Hindlimb muscle (tissue), 1 donor: ENCODE measurements at regions not wholly inside any gene's neighbourhood (a gene's known extent, or its start where the extent isn't known, plus 50 kb on each side); places are given as distances from the start of the nearest gene placed in this dataset.

Experiments used
- DNase-seq: peaks from one replicate; pipeline ENCODE4 v3.0.0-alpha.2; 2013

- no peak for DNase-seq
Observed at GRCh38 chr10:35922876-35923600, 280.9 kb upstream of the FZD8 start.

DNA sequence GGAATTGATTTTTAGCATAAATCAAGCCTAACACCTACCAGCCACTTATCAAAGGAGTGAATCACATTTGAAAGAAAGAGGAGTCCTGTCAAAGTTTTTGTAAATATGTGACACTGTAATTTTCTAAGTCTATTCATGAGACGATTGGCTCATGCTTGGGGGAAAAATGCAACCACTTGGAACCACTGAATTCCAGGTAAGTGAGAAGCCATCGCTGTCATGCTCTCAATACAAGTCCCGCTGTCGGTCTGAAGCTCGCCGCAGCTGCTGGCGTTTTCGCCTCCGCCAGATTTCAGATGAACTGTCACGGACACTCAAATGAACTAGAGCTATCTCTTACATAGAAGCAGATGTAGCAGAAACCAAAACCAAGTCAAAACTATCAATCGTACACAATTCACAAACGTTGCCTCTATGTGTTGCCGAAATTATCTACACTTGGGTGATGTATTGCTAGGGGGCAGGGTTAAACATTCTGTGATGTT, 279.8 kb upstream of the FZD8 start:
- DNase-seq, result no peak

GRCh38 chr10:35916791-35917190, 274.7 kb upstream of the FZD8 start:
- no peak for DNase-seq

GRCh38 chr10:35913628-35914027, 271.5 kb upstream of the FZD8 start:
- no peak for DNase-seq

- DNase-seq, result no peak
Observed at GRCh38 chr10:35912615-35913569, 270.8 kb upstream of the FZD8 start.

- DNase-seq, result no peak
Observed at GRCh38 chr10:35911954-35912353, 269.9 kb upstream of the FZD8 start.

GRCh38 chr10:35911233-35911632, 269.1 kb upstream of the FZD8 start:
- no peak for DNase-seq

DNA sequence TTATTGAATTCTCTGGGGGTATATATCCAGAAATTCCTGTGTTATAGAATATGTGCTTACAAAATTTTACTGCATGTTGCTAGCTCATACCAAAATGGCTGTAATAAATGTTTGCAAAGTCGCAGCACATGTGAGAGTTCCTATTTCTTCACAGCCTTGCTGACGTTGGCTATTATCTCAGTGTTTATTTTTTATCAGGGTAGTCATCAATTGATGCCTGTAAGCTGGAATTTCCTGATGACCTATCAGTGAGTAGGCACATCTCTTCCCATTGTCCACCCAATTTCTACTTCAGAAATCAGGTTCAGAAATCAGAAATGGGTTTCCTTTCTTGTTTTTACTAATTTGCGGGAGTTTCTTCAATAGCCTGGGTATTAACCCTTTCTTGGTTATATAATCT, 268.1 kb upstream of the FZD8 start:
- no peak for DNase-seq

GRCh38 chr10:35909121-35909720, 267.1 kb upstream of the FZD8 start:
- no peak for DNase-seq

DNA sequence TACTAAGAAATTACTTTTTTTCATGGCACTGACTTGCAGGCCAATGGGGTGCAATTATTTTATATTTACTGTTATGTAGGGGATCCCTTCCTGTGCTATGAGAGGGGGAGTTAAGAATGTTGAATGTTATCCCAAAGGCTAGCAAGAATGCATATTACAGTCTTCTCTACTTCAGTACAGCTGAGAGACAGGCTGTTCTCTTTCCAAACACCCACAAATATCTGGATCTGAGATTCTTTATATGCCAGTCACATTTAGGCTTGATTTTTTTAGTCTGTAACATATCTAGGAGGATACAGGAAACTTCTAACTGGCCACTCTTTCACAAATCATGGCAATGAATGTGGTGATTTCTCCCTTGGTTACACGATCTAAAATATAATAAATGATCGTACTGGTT, 266.4 kb upstream of the FZD8 start:
- no peak for DNase-seq

DNA sequence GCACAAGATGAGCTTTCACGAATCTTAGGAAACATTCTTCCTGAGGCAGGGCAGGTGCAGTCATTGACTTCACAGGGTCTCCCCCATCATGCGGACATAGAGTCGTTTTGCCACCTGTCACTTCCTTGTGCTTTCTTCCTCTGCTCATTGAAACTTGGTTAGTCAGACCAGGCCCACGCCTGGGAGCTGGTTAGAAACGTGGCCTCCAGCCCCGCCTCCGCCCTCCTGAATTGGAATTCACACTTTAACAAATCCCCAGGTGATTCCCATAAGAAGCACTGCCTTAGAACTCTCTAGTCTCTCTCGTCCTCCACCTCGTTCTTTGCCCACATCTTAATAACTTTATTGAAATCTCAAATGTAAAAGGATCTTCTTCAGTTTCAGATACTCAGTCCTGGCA, 265.5 kb upstream of the FZD8 start:
- DNase-seq, result no peak

DNA sequence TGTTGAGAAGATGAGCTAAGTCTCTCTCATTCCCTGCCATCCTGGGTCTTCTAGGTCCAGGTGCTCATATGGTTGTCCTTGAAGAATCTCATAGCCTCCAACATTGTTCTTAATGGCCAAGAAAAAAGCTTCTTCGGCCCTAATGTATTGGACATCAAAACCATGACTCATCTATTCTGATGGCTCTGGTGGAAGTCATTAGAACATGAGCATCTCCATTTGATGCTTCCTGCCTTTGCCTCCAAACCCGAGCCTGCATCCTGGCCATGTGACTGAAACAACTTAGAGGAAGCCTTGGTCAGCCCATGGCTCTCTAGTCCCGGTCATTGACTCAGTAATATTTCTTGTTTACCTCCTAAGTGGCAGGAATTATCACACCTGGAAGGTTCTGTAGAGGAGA, 264.1 kb upstream of the FZD8 start:
- no peak for DNase-seq

DNA sequence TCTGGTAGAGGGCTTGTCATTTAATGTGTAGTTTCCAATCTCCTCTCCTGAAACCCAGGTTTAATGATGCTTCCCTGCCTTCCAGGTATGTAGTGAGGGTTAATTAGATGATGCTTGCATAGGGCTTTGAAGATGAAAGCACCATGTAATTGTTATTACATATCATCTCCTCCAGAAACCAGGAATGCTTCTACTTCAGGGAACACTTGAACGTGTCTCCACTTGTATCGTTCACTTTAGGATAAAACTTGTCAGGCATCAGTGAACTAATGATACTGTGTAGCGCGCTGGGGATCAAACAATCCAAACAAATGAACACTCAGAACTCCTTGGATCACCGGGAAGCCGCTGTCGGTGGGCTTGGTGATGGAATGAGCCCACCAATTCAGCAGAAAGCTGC, 260.9 kb upstream of the FZD8 start:
- DNase-seq, result no peak

- no peak for DNase-seq
Observed at GRCh38 chr10:35898716-35899440, 256.8 kb upstream of the FZD8 start.

DNA sequence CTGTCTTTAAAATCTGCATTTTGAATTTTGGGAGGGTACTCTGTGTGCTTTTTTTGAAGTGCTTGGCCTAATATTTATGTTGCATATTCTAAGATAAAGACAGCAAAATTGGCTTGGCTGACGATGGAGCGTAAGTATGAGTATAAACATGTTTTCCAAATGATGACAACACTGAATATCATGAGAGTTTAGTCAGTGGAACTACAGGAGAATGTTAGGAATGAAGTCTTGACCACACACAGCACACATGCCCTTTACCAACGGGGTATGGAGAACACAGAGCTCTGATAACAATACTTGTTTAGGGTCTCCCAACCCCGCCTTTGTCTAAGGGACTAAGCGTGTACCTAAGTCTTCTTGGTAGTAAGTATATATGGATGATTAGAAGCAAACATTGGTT, 253.9 kb upstream of the FZD8 start:
- DNase-seq, result no peak

DNA sequence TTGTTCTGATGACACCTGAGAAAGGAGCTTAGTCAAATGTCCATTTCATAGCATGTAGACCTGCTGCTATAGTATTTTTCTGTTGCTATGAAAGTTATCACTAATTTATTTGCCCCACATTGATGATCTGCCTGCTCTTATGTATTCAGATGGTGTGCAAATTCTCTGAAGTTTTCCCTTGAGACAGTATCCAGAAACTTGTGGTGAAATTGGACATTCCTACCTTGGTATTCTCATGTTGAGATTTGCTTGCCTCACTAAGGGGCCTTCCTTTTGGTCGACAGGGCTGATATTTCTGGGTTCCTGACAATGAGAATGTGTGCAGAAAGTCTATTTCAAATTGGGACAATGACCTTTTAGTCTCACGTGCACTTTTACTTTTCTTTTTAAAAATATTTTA, 253.2 kb upstream of the FZD8 start:
- DNase-seq, result no peak

DNA sequence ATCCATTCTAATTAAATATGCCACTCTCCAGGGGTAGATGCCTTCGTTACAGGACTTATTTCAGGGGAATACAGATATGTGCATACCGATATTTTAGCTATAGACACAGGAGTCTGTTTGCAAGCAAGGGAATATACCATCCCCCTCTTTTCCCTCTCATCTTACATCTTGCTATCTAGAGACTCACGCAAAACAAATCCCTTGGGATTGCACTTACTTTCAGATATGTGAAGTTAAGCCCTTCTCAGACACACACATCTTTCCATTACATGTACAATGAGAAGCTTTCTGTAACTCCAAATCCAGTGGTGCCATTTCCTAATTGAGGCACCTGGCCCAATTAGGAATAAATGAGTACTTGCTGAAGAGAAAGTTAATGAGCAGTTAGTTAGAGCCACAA, 250.4 kb upstream of the FZD8 start:
- no peak for DNase-seq

DNA sequence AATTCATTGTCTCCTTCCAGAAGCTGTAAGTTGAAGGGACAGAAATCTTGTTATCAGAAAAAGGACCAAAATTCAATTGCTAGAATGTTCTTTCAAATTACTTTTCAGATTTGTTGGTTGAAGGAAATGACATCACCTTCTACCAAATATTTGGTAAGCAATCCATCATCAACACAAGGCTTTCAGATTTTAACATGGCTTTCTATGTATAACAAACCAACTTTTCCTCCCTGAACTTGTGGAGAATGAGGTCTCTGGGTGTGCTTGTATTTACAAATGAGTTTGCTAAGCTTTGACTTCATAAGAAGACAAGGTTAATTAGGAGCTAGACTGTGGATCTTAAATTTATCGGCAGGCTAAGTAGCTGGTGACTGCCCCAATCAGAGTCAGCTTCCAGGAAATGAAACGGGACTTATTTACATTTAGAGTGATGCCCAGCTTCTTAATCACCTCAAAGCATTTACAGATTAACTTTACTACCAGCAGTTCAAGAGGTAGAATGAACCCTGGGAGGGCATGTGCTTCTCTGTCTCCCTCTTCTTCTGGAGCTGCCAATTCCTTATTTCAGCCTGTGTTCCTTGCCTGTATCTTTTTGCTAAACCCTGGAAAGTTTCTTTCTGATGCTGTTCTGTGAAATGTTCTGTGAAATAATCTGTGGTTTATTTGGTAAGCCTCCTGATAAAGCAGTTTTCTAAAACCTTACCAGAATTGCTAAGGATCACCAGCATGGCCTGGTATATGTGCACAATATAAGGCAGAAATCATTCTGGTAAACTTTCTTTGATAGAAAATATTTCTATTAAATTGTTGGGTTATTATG, 248.8 kb upstream of the FZD8 start:
- DNase-seq, result no peak

GRCh38 chr10:35889971-35890675, 248.0 kb upstream of the FZD8 start:
- DNase-seq, result no peak

DNA sequence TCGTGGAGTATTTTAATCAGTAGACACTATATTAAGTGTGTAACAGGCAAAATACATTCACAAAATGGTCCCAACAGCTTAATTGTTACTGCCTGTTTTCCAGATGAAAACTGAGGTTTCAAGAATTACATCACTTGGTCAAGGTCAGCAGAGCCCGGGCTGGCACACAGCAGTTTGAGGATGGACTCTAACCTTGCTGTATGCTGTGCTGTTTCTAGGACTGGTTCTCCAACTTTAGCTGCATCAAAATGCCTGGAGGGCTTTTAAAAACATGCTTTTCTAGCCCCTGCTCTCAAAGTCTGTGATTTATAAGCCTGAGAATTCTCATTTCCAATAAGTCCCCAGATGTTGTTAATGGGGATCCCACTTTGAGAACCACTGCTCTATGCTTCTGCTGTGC, 247.1 kb upstream of the FZD8 start:
- DNase-seq, result no peak

- no peak for DNase-seq
Observed at GRCh38 chr10:35888400-35888799, 246.3 kb upstream of the FZD8 start.
